Peyer's patch (tissue), 4 donors: ENCODE measurements at regions not wholly inside any gene's neighbourhood (a gene's known extent, or its start where the extent isn't known, plus 50 kb on each side); places are given as distances from the start of the nearest gene placed in this dataset.

Experiments used
- CTCF ChIP-seq, 6 experiments: fragments of 450-650 bp in 4 of 6; fragments of 200-600 bp in 2 of 6; sonication (generic) in 1 of 6; IDR thresholded peaks; one replicate each; pipeline ENCODE4 v1.5.1; 2017 to 2019; ENCODE audit warnings: antibody characterized with exemption in 6 of 6, mild to moderate bottlenecking in 3 of 6, moderate library complexity in 1 of 6
- POLR2A ChIP-seq, 2 donors: fragments of 450-650 bp; IDR thresholded peaks; one replicate each; pipeline ENCODE4 v1.5.1; 2017; ENCODE audit warnings: antibody characterized with exemption in 2 of 2, mild to moderate bottlenecking in 2 of 2, moderate library complexity in 2 of 2

- TF ChIP-seq POLR2A (IDR thresholded peaks at IDR 0.05) (no peak), CTCF (IDR thresholded peaks at IDR 0.05) (no peak)
Measured at GRCh38 chr11:8329847-8330361, 66.2 kb upstream of the LMO1 start.
